ENCODE measurements at regions not wholly inside any gene's neighbourhood (a gene's known extent, or its start where the extent isn't known, plus 50 kb on each side); places are given as distances from the start of the nearest gene placed in this dataset.

GRCh38 chr2:217299590-217299989, 439.7 kb upstream of the TNP1 start:
- no peak for FAIRE-seq
- no peaks in the 10 kb centered on the region for H3K79me2 ChIP-seq (ENCODE audit: control insufficient read depth, insufficient read depth, low read length)
- ATAC-seq: no peak
- ChIA-PET CTCF (no interaction called here), SMC1A (ENCODE audit: uncharacterized antibody, unreplicated experiment) (no interaction called here), POLR2A (no interaction called here), RAD21 (ENCODE audit: unreplicated experiment) (no interaction called here)
- no peak for DNase-seq (ENCODE audit: low read depth, low spot score)
- no peaks in the 10 kb centered on the region; the same call in 1 of the 3 replicates for H3K9me3 ChIP-seq (replicated peaks; ENCODE audit: control insufficient read depth, insufficient read depth, low read length)
- in situ Hi-C loops (cut with MboI): no loop called here
- no peak for TF ChIP-seq MEF2A (IDR thresholded peaks at IDR 0.05; ENCODE audit: insufficient read depth, low read depth, low read length)
- TF ChIP-seq KAT2A (conservative IDR thresholded peaks at IDR 0.05; ENCODE audit: control insufficient read depth, low read depth, low read length): no peak
- intact Hi-C loops (cut with micrococcal nuclease; ENCODE audit: unreplicated experiment): no loop called here
- H3K4me2 ChIP-seq (ENCODE audit: control insufficient read depth, insufficient read depth): no peak overlapping the region
- no TSS peak for BruUV-seq (replicated peaks)
- no peak overlapping the region for H3K4me3 ChIP-seq
- WGBS (ENCODE audit: insufficient coverage, insufficient replicate concordance, low lambda C conversion rate, missing lambda C conversion rate): 81% methylated on average over 1 of the region's 1 CpG
- H4K20me1 ChIP-seq (ENCODE audit: control insufficient read depth, insufficient read depth): no peaks in the 10 kb centered on the region
- H3K27ac ChIP-seq (ENCODE audit: control insufficient read depth, insufficient read depth): no peak overlapping the region
- no peak overlapping the region for H2AFZ ChIP-seq (ENCODE audit: control insufficient read depth, low read depth, low read length)
- no peaks in the 10 kb centered on the region for H3K4me1 ChIP-seq (ENCODE audit: control insufficient read depth, insufficient read depth, low read length)
- peaks cover 0 to 2% of the 10 kb centered on the region in 2 experiments; a peak in 1 of 4 replicates for H3K27me3 ChIP-seq (replicated peaks in 1 of 2; ENCODE audit: control insufficient read depth in 2 of 2, insufficient read depth in 2 of 2, low read length in 1 of 2)
- no peaks in the 10 kb centered on the region for H3K36me3 ChIP-seq (ENCODE audit: control insufficient read depth in 2 of 2, insufficient read depth in 2 of 2, low read length in 1 of 2)
- H3K9ac ChIP-seq (ENCODE audit: control insufficient read depth, insufficient read depth, low read length): no peak overlapping the region

GRCh38 chr2:217297096-217297495, 437.2 kb upstream of the TNP1 start:
- DNase-seq (ENCODE audit: low read depth, low spot score) (no peak), ATAC-seq (no peak), FAIRE-seq (no peak)
- no peak overlapping the region for H3K9ac ChIP-seq (ENCODE audit: control insufficient read depth, insufficient read depth, low read length)
- SMC1A ChIA-PET (ENCODE audit: uncharacterized antibody, unreplicated experiment): interaction anchor here (0.6 kb wide), 1 partner anchor 392 kb away, joined by 3 read pairs; no protein-coding TSS in a partner anchor
- 0% methylated on average over 2 of the region's 2 CpGs for WGBS (ENCODE audit: insufficient coverage, insufficient replicate concordance, low lambda C conversion rate, missing lambda C conversion rate)
- no peaks in the 10 kb centered on the region for H3K79me2 ChIP-seq (ENCODE audit: control insufficient read depth, insufficient read depth, low read length)
- H2AFZ ChIP-seq (ENCODE audit: control insufficient read depth, low read depth, low read length): no peak overlapping the region
- H4K20me1 ChIP-seq (ENCODE audit: control insufficient read depth, insufficient read depth): no peaks in the 10 kb centered on the region
- POLR2A ChIA-PET: no interaction called here
- no peak overlapping the region for H3K27ac ChIP-seq (ENCODE audit: control insufficient read depth, insufficient read depth)
- RAD21 ChIA-PET (ENCODE audit: unreplicated experiment): no interaction called here
- H3K4me1 ChIP-seq (ENCODE audit: control insufficient read depth, insufficient read depth, low read length): no peaks in the 10 kb centered on the region
- no peak overlapping the region for H3K4me2 ChIP-seq (ENCODE audit: control insufficient read depth, insufficient read depth)
- intact Hi-C loops (cut with micrococcal nuclease; ENCODE audit: unreplicated experiment): no loop called here
- no peaks in the 10 kb centered on the region for H3K27me3 ChIP-seq (replicated peaks in 1 of 2; ENCODE audit: control insufficient read depth in 2 of 2, insufficient read depth in 2 of 2, low read length in 1 of 2)
- no peak overlapping the region for H3K4me3 ChIP-seq
- CTCF ChIA-PET: no interaction called here
- in situ Hi-C loops (cut with MboI): no loop called here
- no TSS peak for BruUV-seq (replicated peaks)
- H3K9me3 ChIP-seq (replicated peaks; ENCODE audit: control insufficient read depth, insufficient read depth, low read length): no peaks in the 10 kb centered on the region; the same call in 1 of the 3 replicates
- H3K36me3 ChIP-seq (ENCODE audit: control insufficient read depth in 2 of 2, insufficient read depth in 2 of 2, low read length in 1 of 2): no peaks in the 10 kb centered on the region
- no peak for TF ChIP-seq NFYA (IDR thresholded peaks at IDR 0.05; ENCODE audit: borderline replicate concordance, low read depth, low read length)
- no peak for TF ChIP-seq HSF1 (IDR thresholded peaks at IDR 0.05; ENCODE audit: low read depth, low read length)
- TF ChIP-seq ZNF217 (IDR thresholded peaks at IDR 0.05): no peak
- TF ChIP-seq MTA3 (IDR thresholded peaks at IDR 0.05; ENCODE audit: borderline replicate concordance, low read length): no peak
- TF ChIP-seq POLR2AphosphoS2 (IDR thresholded peaks at IDR 0.05; ENCODE audit: low read depth, low read length): no peak
- no peak for TF ChIP-seq PML (IDR thresholded peaks at IDR 0.05; ENCODE audit: low read length)
- TF ChIP-seq POLR2AphosphoS5 (IDR thresholded peaks at IDR 0.05; ENCODE audit: low read length): no peak
- no peak for TF ChIP-seq CEBPB (IDR thresholded peaks at IDR 0.05; ENCODE audit: borderline replicate concordance in 1 of 2, low read depth in 2 of 2, low read length in 2 of 2)
- no peak for TF ChIP-seq ZNF592 (IDR thresholded peaks at IDR 0.05)
- no peak for TF ChIP-seq CREB1 (IDR thresholded peaks at IDR 0.05; ENCODE audit: low read depth)
- no peak for TF ChIP-seq PAX8 (IDR thresholded peaks at IDR 0.05)
- no peak for TF ChIP-seq ZNF622 (IDR thresholded peaks at IDR 0.05)
- no peak for TF ChIP-seq ZBED1 (IDR thresholded peaks at IDR 0.05; ENCODE audit: borderline replicate concordance)

All from GM12878 (cell line).